ENCODE measurements at regions not wholly inside any gene's neighbourhood (a gene's known extent, or its start where the extent isn't known, plus 50 kb on each side); places are given as distances from the start of the nearest gene placed in this dataset.
"Not testable (repeated sequence)": the region's sequence is repeated elsewhere in the genome, so short reads cannot be mapped to it uniquely, and the experiment has no call there.

DNA sequence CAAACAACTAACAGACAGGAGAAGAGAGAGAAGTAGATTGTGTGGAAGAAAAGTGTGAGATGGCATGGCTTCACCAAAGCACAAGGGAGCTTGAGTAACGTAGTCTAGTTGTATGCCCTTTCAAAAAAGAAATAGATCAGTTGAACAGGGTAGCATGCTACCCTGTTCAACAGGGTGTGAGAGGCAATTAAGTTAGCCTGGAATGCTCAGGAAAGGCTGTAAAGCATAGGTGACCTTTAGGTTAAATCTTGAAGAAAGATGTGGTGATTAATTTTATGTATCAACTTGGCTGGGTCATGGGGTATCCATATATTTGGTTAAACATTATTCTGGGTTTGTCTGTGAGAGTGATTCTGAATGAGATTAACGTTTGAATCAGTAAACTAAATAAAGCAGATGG is 61.8 kb upstream of the ZC3H15 start:
- Histone ChIP-seq H3K27me3 (no peaks in the 10 kb centered on the region), H3K27ac (no peak overlapping the region), H3K36me3 (no peaks in the 10 kb centered on the region), H3K9me3 (no peaks in the 10 kb centered on the region), H3K4me3 (no peak overlapping the region), H3K4me1 (peaks cover 0 to 9% (median 0%) of the 10 kb centered on the region in 9 donors)
- TF ChIP-seq, protein P1, sequence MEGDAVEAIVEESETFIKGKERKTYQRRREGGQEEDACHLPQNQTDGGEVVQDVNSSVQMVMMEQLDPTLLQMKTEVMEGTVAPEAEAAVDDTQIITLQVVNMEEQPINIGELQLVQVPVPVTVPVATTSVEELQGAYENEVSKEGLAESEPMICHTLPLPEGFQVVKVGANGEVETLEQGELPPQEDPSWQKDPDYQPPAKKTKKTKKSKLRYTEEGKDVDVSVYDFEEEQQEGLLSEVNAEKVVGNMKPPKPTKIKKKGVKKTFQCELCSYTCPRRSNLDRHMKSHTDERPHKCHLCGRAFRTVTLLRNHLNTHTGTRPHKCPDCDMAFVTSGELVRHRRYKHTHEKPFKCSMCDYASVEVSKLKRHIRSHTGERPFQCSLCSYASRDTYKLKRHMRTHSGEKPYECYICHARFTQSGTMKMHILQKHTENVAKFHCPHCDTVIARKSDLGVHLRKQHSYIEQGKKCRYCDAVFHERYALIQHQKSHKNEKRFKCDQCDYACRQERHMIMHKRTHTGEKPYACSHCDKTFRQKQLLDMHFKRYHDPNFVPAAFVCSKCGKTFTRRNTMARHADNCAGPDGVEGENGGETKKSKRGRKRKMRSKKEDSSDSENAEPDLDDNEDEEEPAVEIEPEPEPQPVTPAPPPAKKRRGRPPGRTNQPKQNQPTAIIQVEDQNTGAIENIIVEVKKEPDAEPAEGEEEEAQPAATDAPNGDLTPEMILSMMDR (IDR thresholded peaks at IDR 0.05), result no peak
- DNase-seq (no peak), ATAC-seq (no peak)
- intact Hi-C loops (cut with DNase I), result no loop called here
- 63 to 73% methylated on average over 2 of the region's 2 CpGs for WGBS, 2 donors

DNA sequence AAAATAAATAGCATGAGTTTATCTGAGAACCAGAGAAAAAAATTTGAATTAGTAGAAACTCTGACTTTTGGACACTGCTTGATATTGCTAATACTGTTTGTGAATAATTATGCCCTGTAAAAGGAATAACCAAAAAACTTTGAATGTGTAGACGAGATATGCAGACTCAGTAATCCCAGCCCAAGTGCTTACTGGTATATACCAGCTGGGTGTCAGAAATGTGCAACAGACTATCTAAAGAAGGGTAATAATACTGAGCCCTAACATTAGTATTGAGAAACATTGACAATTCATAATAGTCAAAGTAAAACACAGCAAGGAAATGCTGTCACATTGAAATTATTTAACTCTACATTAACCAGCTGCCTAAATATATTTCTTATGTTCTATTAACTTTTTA is 60.5 kb upstream of the ZC3H15 start:
- no peak overlapping the region for H3K27ac ChIP-seq
- WGBS, 2 donors, result 76 to 83% methylated on average over 1 of the region's 1 CpG
- ATAC-seq, result no peak
- TF ChIP-seq, protein P1 (IDR thresholded peaks at IDR 0.05), result no peak
- intact Hi-C loops (cut with DNase I), result no loop called here
- H3K4me3 ChIP-seq, result no peak overlapping the region
- H3K9me3 ChIP-seq, result no peaks in the 10 kb centered on the region
- H3K36me3 ChIP-seq, result no peaks in the 10 kb centered on the region
- no peak for DNase-seq
- H3K27me3 ChIP-seq, result no peaks in the 10 kb centered on the region
- H3K4me1 ChIP-seq, result peaks cover 0 to 9% (median 0%) of the 10 kb centered on the region in 9 donors

DNA sequence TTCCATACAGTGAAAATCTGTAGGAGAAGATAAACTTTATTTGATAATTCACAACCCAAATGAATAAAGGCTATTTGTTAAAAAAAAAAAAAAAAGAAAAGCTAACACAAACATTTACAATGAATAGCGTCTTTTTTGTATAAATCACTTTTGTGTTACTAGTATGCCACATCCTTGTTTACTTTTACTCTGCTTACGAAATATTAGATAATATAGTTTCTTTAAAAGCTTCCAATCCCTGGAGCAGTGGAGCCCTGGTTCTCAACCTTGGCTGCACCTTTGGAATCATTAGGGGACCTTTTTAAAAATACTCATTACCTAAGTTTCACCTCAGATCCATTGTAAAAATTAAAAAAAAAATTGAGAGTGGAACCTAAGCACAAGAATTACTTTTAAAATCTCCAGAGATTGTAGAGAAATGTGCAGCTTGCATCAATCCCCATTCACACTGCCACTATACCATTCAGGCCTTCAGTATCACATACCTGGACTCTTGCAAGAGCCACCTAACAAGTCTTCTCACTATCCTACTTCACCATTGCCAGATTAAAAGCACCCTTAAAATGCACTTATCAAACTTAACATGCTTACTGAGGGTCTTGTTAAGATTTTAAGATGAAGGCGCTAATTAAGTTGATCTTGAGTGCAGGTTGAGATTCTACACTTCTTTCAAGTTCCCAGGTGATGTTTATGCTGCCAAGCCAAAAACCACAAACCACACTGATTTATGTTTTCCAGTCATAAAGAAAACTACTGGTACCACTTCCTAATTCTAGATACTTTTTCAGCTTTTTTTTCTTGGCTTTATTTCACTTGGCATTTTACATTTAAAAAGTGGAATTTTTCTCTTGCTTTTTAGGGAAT is 59.7 kb upstream of the ZC3H15 start:
- WGBS, 2 donors, result 92 to 95% methylated on average over 3 of the region's 3 CpGs
- Histone ChIP-seq H3K4me1 (peaks cover 0 to 9% (median 0%) of the 10 kb centered on the region in 9 donors), H3K4me3 (no peak overlapping the region), H3K27ac (no peak overlapping the region), H3K27me3 (no peaks in the 10 kb centered on the region), H3K36me3 (no peaks in the 10 kb centered on the region), H3K9me3 (no peaks in the 10 kb centered on the region)
- TF ChIP-seq, protein P1 (IDR thresholded peaks at IDR 0.05), result no peak
- DNase-seq, result no peak
- no peak for ATAC-seq
- intact Hi-C loops (cut with DNase I), result no loop called here

DNA sequence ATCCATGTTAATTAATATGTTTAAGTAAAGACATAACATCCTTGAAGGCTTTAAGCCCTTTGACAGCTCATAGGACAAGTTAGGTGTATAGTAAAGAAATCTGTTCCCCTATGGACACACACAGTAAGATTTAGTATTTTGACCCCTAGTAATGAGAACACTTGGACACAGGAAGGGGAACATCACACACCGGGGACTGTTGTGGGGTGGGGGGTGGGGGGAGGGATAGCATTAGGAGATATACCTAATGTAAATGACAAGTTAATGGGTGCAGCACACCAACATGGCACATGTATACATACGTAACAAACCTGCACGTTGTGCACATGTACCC is 59.1 kb upstream of the ZC3H15 start:
- H3K27me3 ChIP-seq; H3K4me1 ChIP-seq; intact Hi-C loops (cut with DNase I); DNase-seq; H3K36me3 ChIP-seq; ATAC-seq; H3K9me3 ChIP-seq; H3K27ac ChIP-seq; H3K4me3 ChIP-seq: not testable (repeated sequence)
- 82 to 99% methylated on average over 3 of the region's 3 CpGs for WGBS, 2 donors

DNA sequence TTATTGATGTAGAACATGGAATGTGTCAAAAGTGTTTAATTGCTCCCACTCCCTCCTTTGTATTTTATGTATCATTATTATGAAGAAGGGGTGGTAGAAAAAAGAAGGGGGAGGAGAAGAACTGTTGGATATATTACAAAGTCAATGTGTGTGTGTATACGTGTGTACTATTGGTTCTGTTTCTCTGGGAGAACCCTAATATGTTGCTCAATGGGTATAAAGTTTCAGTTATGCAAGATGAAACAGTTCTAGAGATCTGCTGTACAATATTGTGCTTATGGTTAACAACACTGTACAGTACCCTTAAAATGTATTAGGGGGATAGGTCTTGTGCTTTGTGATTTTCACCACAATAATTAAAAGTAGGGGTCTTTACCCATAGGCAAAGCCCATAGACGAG is 58.1 kb upstream of the ZC3H15 start:
- Histone ChIP-seq H3K4me1 (no peaks in the 10 kb centered on the region), H3K27ac (no peak overlapping the region), H3K27me3 (no peaks in the 10 kb centered on the region), H3K36me3 (no peaks in the 10 kb centered on the region), H3K9me3 (no peaks in the 10 kb centered on the region), H3K4me3 (no peak overlapping the region)
- ATAC-seq, result no peak
- TF ChIP-seq, protein P1 (IDR thresholded peaks at IDR 0.05), result no peak
- intact Hi-C loops (cut with DNase I), result no loop called here
- DNase-seq, result no peak
- 94 to 97% methylated on average over 2 of the region's 2 CpGs for WGBS, 2 donors
